Stimulated activated CD4-positive, alpha-beta T cell treated with anti-CD3 and anti-CD28 coated beads, TNF-alpha, amount 100 ng/mL, for 1 hour (primary cell): ENCODE measurements at regions not wholly inside any gene's neighbourhood (a gene's known extent, or its start where the extent isn't known, plus 50 kb on each side); places are given as distances from the start of the nearest gene placed in this dataset.

Experiments used
- DNase-seq, 3 donors: peaks; one replicate each; pipeline ENCODE4 v3.0.0-alpha.2; 2020; ENCODE audit warnings: low read depth in 3 of 3, low spot score in 1 of 3

DNA sequence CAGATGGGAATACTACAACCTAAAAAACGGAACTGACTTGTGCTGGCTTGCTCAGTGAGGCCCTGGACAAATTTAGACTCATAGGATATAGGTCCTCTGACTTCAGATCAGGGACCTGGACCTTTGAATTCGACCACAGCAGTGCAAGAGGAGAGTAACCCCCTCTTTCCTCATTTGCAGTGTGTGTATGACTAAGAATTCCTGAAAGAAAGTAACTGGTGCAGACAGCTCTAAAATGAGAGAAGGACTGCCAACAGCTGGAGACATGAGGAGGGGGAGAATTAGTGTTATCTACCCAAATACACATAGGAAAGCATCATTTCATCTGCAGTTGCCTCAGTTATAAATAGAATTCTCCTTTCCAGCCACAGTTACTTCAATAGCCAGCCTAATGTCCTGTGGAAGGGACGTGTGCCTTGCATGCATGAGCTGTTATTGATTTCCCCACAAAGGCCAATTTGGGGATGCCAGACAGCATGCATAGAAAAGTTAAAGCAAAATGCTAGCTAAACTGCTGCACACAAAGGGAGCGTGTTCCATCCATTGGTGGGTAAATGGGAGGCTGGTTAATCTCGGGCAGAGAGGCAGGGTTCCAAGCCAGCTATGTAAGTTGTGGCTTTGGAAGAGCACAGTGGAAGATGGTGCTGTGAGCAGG is 442.7 kb downstream of the CDK5RAP2 start:
- DNase-seq: no peak

DNA sequence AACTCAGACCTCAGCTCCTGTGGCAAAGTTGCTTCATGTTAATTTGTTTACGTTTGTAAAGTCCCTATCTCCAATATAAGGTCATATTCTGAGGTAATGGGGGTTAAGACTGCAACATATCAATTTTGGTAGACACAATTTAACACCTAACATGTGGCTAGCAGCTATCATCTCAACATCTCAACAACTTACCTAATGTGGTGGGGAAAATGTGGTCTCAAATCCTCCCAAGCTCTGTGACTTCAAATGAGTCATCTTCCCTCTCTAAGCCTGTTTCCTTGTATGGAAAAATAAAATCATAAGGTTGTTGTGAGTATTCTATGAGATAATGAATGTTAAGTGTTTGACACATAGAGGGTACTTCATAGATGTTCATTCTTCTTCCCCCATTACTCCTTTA is 443.3 kb downstream of the CDK5RAP2 start:
- DNase-seq: no peak

DNA sequence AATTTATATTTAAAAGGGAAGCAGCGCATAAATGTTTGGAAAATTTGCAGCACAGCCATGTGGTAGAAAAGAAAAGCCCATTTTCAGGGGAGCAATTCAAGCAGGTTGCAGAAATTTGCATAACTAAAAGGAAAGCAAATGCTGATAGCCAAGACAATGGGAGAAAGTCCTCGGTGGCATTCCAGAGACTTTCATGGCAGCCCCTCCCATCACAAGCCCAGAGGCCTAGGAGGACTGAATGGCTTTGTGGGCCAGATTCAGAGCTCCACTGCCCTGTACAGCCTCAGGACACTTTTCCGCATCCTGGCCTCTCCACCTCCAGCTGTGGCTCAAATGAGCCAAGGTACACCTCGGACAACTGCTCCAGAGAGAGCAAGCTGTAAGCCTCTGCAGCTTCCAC is 462.9 kb downstream of the CDK5RAP2 start:
- DNase-seq: no peak

DNA sequence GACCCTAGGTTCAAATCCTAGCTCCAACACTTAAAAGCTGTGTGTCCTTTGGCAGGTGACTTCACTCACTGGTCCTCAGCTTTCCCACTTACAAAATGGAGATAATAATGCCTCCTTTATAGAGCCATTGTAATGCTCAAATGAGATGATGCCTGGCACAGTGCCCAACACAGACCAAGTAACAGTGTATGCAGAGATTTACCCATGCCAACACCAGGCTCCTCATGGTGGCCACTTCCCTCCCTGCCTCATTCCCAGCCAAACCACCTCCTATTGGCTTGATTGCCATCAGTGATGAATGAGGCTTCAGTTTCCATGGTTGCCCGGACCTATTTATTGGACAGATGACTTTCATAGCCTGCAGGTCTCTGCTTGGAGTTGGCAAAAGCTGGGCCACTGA is 469.4 kb downstream of the CDK5RAP2 start:
- DNase-seq: no peak

DNA sequence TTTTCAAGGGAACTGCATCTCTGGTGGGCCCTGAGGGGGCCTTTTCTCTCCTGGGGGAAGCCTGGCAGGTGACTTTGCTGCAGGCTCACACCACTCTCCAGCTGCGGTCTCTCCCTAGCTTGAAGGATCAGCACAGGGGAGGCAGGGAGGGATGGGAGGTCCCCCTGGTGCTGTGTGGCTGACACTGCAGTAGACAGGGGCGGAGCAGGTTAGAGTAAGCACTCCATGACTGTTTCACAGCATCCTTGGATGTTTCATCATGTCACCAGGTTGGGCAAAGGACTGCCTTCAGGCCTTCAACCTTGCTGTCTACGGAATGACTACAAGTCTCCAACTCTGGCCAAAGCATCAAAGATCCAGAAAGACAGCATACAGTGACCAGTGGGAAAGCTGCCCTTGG is 470.7 kb downstream of the CDK5RAP2 start:
- DNase-seq: no peak

DNA sequence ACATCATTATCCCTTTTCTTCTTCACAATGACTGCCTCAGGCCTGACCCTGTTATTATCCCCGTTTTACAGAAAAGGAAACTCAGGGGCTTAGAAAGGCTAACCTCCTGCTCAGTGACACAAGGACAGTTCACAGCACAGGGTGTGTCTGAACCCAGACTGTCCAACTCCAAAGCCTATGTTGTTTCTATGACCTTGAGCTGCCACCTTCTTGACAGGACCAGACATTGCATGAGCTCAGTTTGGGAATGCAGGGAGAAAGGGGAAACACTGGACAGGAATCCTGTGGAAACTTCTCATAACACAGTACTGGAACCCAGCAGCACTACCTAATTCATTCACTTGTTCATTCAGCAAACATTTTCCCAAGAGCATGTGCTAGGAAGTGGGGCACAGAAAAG is 472.8 kb downstream of the CDK5RAP2 start:
- DNase-seq: no peak

DNA sequence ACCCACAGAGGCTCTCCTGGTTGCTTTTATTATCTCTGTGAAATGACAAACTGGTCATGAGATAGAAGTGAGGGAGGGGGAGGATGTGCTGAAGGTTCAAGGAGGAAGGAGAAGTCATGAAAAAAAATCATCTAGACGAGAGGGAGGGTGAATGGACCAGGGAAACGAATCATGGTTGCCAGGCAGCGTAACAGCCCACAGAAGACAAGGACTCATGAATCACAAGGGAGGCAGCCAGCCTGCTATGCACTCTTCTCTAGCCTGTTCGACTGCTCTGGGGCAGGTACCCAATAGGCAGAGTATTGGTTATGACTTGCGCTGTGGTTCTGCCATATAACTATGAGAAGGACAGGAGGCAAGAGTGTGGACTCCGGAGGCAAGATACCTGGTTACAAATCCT is 475.2 kb downstream of the CDK5RAP2 start:
- DNase-seq: no peak

DNA sequence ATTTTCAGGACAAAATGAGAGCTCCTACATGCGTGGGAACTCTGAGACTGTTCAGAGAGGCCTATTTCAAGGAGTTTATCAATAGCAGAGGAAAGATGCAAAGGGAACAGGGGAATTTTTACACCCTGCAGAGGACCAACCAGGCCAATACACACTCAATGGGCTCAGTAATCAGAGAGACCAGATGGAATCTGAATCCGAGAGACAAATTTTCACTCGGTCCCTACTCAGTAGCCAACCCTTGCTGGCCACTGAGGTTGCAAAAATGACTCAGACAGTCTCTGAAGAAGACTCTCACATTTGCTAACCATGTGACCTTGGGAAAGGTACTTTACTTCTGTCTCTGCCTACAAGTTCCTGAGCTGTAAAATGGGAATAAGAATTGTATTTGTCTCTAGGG is 479.4 kb downstream of the CDK5RAP2 start:
- DNase-seq: no peak

DNA sequence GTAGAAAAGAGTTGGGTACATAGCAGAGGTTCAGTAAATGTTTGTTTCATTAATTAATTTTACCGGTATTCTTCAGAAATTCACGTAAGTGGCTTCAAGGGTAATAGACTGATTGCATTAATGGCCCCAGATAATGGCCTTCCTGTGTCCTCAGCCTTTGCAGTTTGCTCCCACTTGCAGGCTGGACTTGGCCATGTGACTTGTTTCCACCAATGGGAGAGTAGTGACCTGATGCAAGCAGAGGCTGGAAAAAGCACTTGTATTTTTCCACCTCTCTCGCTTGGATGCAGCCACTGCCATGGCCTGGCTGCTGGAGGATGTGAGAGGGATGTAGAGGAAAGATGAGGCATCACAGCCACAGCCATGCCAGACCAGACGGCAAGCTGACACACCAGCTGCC is 480.9 kb downstream of the CDK5RAP2 start:
- DNase-seq: no peak

DNA sequence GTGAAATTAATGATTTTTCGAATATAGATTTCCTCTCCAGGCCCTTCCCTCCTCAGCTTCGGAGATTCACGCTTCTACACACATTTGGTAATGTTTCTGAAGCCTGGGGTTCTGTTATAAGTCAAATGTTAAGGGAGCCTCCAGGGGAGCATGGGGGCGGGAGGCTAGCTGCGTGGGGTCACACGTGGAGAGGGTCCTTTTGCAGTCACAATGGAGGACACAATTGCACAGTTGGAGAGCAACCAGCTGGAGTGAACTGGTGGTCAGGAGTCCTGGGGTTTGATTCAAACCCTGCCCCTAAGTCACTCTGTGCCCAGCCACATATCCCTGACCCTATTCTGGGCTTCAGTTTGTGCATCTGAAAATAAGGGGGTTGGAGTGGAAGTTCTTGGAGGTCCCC is 481.4 kb downstream of the CDK5RAP2 start:
- DNase-seq: no peak

DNA sequence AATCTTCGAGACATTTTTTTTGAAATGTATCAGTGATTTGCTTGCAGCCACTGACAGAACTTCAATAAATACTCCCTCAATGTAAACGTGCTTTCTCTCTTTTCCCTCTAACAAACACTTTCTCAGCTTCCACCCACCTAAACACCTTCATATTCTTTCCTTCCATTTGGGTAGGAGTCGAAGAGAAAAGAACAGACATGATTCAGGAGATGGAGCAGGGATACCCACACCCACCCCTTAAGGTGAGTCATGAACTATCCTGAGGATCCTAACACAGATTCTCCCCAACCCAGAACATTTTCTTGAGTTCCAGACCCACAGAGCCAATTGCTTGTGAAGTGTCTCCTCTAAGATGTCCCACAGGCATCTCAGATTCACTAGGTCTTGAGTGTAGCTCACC is 488.8 kb downstream of the CDK5RAP2 start:
- DNase-seq: no peak

DNA sequence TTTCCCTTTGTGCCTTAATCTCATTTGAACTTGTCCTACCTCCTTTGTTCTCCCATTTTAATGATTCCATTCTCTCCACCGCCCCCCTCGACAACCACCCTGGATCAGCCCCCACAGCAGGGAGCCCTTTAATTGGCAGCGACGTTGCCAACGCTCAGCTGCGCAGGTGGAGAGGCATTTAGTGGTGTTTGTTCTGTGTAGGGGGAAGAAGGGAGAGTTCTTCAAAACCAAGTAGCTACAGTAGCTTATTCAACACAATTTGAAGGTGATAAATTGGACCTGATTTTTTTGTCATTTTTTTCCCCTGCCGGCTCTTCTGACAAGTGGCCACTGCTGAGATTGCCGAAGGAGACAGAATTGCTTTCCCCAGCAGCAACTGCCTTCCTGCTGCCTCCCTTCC is 499.1 kb downstream of the CDK5RAP2 start:
- no peak for DNase-seq

DNA sequence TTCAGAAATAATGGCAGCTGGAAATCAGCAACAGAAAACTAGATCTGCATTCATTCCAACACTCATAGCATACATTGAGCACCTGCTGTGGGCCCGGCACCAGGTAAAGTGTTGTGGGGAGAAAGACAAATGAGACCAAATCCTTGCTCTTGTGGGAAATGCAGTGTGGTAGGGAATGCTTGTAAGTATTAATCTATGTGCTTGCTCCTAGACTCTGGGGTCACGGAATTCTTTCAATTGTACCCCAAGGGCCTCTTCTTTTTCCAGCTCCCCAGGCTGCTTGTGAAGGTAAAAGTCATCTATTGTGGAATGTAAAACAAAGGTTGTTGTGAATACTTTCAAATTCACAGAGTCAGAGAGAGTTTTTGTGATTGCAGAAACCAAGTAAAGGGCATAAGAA is 501.9 kb downstream of the CDK5RAP2 start:
- DNase-seq: no peak

DNA sequence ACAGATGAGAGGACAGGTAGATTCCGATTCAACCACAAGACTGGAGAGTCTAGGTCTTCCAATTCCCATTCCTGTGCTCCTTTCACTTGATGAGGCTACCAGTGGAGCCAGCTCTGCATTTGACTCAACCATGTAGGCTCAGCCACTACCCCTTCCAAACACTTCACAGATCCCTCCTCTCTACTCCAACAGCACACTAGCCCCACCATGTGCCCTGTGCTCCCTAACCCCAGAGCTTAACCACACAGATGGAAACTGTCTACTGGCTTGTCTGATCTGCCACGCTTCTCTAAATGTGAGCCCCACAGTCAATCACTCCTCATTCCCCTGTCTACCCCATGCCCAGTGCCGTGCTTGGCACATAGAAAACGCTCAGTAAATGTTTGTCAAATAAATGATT is 508.2 kb downstream of the CDK5RAP2 start:
- no peak for DNase-seq

DNA sequence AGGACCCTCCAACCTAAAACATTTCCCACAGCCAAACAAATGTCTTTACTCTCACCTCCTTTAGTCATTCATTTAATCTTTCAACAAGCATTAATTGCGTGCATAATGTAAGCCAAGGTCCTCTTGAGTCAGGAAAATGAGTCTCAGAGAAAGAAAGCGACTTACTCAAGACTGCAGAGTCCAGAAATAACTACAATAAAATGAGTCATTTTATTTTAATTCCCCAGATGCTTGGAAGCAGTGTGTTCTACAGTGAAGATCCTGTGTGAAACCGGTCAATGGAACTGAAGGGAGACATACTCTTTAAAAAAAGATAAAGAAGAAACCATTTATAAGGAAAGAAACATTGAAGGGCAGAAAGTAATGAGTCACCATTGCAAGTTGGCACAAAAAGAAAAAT is 513.7 kb downstream of the CDK5RAP2 start:
- no peak for DNase-seq

DNA sequence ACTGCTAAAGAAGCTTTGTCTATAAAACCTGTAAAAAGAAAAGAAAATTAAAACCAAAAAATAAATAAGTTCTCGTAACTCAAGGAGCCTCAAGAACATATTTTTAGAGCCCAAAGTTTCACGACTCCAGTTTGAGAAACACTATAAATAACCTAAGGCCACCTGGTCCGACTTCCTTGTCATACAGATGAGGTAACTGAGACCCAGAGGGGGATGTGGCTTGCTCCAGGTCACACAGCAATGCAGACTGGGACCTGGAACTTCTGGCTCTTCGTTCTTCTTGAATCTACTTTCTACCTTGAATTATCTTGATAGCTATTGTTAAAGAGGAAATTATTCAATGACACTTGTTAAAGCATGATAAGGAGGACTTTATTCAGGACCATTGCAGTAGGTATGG is 514.8 kb downstream of the CDK5RAP2 start:
- no peak for DNase-seq

DNA sequence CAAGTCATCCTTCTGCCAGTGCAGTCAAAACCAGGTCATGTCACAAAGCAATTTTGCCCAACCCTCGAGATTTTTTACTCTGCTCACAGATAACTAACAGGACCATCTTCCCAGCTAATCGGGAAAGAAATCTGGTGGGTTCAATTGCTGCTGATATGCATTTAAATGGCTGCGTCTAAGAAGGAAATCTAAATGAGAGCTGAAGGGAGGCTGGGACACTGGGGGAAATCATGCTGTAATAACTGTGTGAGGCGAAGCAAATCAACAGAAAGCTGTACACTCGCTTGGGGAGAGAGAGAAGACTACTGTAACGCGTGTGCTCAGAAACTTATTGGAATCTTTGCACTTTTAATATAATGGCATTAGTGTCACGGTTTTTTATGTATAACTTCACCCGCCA is 535.0 kb downstream of the CDK5RAP2 start:
- DNase-seq: no peak

DNA sequence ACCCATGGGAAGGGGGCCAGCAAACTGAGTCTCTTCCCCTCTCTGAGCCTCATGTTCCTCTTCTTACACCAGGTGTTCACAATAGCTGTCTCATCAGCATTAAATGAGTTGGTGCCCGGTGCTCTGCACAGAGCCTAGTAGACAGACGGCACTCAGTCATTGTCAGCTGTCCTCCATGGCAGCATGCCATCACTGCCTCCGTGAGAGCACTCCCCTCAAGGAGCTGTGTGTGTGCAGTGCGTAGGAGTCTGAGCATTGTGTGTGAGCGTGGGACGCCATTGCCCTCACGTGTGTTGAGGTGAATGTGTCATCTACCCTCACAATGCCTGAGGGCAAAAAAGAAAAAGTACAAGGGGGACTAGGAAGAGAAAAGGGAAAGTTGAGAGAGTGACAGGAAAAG is 536.5 kb downstream of the CDK5RAP2 start:
- DNase-seq: no peak

DNA sequence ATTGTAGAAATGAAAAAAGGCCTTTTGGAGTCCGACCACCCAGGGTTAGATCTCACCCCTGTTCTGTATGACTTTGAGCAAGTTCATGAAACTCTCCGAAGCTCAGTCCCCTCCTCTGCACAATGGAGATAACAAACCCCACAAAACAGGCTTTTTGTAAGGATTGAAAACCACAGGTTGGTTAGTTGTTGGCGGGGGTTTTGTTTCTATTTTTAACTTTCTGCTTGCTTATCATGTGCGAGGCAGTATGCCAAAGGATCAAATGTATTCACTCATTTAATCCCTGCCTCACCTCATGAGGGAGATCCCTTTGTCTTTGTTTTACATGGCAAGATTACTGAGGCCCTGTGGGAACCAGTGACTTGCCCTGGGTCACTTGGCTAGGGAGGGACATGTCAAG is 539.1 kb downstream of the CDK5RAP2 start:
- DNase-seq: no peak

DNA sequence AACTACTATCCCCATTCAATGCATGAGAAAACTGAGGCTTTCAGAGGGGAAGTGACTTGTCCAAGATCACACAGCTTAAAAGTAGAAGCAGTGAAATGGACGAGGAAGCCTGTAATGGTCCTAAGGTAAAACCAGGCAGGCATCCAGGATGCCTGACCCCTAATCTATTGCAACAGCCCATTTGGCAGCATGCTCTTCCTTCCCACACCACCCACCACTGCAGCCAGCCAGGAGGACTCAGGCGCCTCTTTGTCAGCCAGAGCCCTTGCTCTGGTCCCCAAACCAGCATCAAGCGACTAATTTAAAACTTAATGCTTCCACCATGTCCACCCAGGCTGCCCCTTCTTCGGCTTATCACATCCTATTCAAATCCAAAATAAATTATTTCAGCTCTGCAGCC is 541.6 kb downstream of the CDK5RAP2 start:
- no peak for DNase-seq

DNA sequence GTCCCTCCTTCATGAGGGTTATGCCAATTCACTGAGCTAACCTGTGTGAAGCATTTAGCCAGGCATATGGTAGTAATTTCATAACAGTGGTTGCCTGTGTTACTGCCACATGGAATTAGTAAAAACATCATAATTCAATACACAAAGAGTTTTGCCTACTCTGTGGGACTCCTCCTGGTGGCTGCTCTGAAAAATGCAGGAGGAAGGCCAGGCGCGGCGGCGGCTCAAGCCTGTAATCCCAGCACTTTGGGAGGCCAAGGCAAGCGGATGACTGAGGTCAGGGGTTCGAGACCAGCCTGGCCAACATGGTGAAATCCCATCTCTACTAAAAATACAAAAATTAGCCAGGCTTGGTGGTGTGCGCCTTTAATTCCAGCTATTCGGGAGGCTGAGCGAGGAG is 547.3 kb downstream of the CDK5RAP2 start:
- no peak for DNase-seq

DNA sequence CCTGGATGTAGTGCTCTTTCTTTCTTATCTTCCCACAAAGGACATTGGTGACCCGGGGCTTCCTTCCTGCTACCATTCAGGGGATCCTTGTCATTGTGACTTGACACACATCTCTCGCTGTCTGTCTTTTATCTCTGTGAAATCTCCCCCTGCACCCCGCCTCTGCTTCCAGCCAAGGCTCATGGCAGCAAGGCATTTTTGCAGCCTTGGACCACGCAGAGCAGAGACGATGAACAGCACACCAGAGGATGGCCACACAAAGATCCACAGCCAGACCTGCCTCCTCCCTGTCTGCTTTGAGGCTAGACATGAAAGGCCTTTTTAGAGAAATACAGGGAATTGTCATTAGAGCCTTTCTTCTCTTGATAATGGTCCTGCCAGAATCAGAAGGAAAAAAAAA is 549.1 kb downstream of the CDK5RAP2 start:
- no peak for DNase-seq

DNA sequence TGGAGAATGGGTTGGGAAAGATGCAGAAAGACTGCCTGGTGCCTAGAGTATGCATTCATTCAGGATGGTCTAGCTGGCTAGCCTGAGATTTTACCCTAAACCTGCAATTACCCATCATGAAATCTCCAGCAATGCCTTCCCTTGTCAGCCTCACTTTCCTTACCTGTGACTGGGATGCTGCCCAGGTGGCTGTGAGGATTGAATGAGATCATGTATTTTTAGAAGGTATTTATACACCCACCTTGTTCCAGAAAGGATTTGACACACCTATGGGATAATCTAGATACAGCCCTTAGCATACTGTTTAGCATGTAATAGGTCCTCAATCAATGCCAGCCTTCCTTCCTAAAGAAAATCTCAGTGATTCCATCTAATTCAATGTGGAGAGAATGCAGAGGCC is 561.4 kb downstream of the CDK5RAP2 start:
- no peak for DNase-seq

DNA sequence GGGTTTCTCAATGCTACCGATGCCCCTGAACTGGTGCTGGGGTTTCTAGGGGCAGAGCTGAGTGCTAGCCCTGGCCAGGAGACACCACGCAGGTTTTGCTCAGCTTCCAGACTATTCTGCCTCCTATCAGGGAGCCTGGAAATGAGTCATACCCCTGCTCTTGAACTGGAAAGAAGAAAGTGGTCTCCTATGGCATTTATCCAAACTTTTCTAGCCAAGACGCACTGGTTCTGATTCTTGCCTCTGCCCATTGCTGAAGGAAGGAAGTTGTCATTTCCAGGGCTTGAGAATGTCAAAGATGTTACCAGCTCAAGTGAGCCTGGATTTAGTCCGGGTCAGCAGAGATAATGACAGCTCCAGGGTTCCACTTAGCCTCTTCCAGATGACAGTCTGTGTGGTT is 561.9 kb downstream of the CDK5RAP2 start:
- DNase-seq: no peak
